Activated naive CD8-positive, alpha-beta T cell (primary cell): ENCODE measurements at regions not wholly inside any gene's neighbourhood (a gene's known extent, or its start where the extent isn't known, plus 50 kb on each side); places are given as distances from the start of the nearest gene placed in this dataset.

Source experiments
- H3K27ac Mint-ChIP-seq: one replicate; pipeline ENCODE4 v1.8.0; 2021; ENCODE audit warnings: mixed read lengths
- H3K27me3 Mint-ChIP-seq: one replicate; pipeline ENCODE4 v1.8.0; 2021; ENCODE audit warnings: mixed read lengths
- H3K36me3 Mint-ChIP-seq: one replicate; pipeline ENCODE4 v1.8.0; 2021; ENCODE audit warnings: mixed read lengths
- H3K4me1 Mint-ChIP-seq: one replicate; pipeline ENCODE4 v1.8.0; 2021; ENCODE audit warnings: low read depth, mixed read lengths
- H3K4me3 Mint-ChIP-seq: one replicate; pipeline ENCODE4 v1.8.0; 2021; ENCODE audit warnings: mild to moderate bottlenecking, mixed read lengths
- H3K9me3 Mint-ChIP-seq: one replicate; pipeline ENCODE4 v1.8.0; 2021; ENCODE audit warnings: low read depth, mixed read lengths

- H3K9me3 Mint-ChIP-seq = peaks cover 7% of the 10 kb centered on the region
- H3K4me1 Mint-ChIP-seq = no peaks in the 10 kb centered on the region
- H3K27me3 Mint-ChIP-seq = no peaks in the 10 kb centered on the region
- no peak overlapping the region for H3K27ac Mint-ChIP-seq
- H3K36me3 Mint-ChIP-seq = no peaks in the 10 kb centered on the region
- no peak overlapping the region for H3K4me3 Mint-ChIP-seq
Measured at GRCh38 chr18:44035554-44035953, 645.1 kb upstream of the SETBP1 start.

DNA sequence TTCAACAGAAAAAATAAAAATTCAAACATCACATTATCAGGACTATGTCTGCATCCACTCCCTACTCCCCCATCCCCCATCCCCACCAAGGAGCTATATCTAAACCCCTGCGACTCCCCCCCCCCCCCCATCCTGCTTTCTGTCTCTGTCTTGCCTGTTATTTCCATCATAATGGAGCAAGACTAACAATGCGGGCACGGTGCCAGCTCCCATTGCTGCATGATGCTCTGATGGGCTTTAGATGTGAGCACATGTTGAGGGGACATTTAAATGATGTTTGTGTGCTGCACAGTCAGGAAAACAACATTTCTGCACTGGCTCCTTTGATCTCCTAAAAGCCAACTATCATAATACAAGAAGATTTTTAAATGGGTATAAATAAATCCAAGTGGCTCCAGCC is 644.2 kb upstream of the SETBP1 start:
- no peak overlapping the region for H3K4me3 Mint-ChIP-seq
- no peak overlapping the region for H3K27ac Mint-ChIP-seq
- H3K36me3 Mint-ChIP-seq = no peaks in the 10 kb centered on the region
- peaks cover 6% of the 10 kb centered on the region for H3K9me3 Mint-ChIP-seq
- H3K4me1 Mint-ChIP-seq = no peaks in the 10 kb centered on the region
- H3K27me3 Mint-ChIP-seq = no peaks in the 10 kb centered on the region

GRCh38 chr18:44039216-44039615 is 641.5 kb upstream of the SETBP1 start:
- H3K4me1 Mint-ChIP-seq = no peaks in the 10 kb centered on the region
- no peak overlapping the region for H3K27ac Mint-ChIP-seq
- no peaks in the 10 kb centered on the region for H3K36me3 Mint-ChIP-seq
- no peaks in the 10 kb centered on the region for H3K27me3 Mint-ChIP-seq
- H3K4me3 Mint-ChIP-seq = no peak overlapping the region
- H3K9me3 Mint-ChIP-seq = peaks cover 5% of the 10 kb centered on the region

DNA sequence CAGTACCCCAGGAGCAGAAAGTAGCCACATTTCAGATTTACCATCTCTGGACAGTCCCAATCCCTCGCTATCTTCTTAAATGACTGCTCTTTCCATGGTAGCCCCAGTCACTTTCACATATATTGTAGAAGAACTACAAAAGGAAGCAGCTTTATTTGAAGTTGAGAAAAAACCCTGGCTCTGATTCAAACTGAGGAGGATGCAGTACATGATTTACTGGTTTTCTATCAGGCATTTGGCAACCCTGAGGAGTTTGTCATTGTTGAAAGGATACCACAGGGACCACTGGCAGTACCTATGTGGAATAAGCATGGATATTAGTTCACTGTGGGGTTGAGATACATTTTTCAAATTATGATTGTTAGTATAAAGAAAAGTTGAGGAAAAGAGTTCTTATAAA is 640.9 kb upstream of the SETBP1 start:
- Mint-ChIP-seq H3K9me3 (peaks cover 5% of the 10 kb centered on the region), H3K4me3 (no peak overlapping the region), H3K4me1 (no peaks in the 10 kb centered on the region), H3K27ac (no peak overlapping the region), H3K36me3 (no peaks in the 10 kb centered on the region), H3K27me3 (no peaks in the 10 kb centered on the region)

DNA sequence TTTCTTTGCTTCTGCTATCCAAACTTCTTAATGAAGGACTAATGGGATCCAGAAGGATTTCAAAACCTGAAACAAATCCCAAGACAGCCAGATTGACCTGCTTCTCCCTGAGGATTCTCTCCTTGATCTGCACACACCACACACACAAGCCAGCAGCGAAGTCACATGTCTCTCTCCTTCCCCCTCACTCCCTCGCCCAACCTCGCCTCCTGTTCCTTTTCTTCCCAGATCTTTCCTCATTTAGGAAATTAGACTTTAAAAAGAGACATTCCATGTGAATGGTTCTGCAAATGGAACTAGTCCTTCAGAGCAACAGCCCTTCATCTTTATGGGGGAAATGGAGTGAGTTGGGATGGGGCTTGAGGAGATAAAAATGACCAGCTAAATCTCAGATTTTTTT is 639.1 kb upstream of the SETBP1 start:
- Mint-ChIP-seq H3K4me1 (no peaks in the 10 kb centered on the region), H3K27me3 (no peaks in the 10 kb centered on the region), H3K27ac (no peak overlapping the region), H3K4me3 (no peak overlapping the region), H3K36me3 (no peaks in the 10 kb centered on the region), H3K9me3 (peaks cover 5% of the 10 kb centered on the region)

DNA sequence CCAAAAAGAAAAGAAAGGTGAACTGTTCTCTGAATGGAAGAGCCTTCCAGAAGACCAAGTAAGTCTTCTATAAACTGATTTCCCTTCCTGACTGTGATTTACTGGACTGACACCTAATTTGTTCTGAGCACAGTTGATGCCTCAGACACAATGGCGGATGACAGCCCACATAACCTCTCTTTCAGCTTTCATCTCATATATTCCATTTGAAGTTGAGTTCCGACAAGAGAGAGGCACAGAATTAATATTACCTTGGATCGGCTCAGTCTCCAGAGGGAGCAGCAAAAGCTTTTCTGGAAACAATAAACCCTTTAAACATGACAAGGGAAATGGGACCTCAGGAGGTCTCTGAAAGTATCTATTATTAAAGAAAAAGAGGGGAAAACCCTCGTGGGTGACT is 638.7 kb upstream of the SETBP1 start:
- H3K36me3 Mint-ChIP-seq = no peaks in the 10 kb centered on the region
- peaks cover 5% of the 10 kb centered on the region for H3K9me3 Mint-ChIP-seq
- H3K27me3 Mint-ChIP-seq = no peaks in the 10 kb centered on the region
- no peaks in the 10 kb centered on the region for H3K4me1 Mint-ChIP-seq
- H3K4me3 Mint-ChIP-seq = no peak overlapping the region
- H3K27ac Mint-ChIP-seq = no peak overlapping the region

GRCh38 chr18:44046376-44046975 is 634.2 kb upstream of the SETBP1 start:
- Mint-ChIP-seq H3K4me3 (no peak overlapping the region), H3K36me3 (no peaks in the 10 kb centered on the region), H3K9me3 (peaks cover 3% of the 10 kb centered on the region), H3K27me3 (no peaks in the 10 kb centered on the region), H3K4me1 (no peaks in the 10 kb centered on the region), H3K27ac (no peak overlapping the region)

DNA sequence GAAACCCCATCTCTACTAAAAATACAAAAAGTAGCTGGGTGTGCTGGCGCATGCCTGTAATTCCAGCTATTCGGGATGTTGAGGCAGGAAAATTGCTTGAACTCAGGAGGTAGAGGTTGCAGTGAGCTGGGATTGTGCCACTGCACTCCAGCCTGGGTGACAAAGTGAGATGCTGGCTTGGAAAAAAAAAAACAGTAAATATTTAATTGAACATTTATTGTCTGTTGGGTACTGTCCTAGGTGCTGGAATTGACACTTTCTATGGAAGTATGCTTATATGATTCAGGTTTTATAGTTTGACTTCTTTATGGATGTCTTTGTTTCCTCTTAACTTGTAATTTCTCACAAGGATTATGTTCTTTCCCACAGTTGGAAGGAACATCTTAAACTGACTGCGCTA is 633.1 kb upstream of the SETBP1 start:
- Mint-ChIP-seq H3K4me3 (no peak overlapping the region), H3K27ac (no peak overlapping the region), H3K36me3 (no peaks in the 10 kb centered on the region), H3K9me3 (no peaks in the 10 kb centered on the region), H3K27me3 (no peaks in the 10 kb centered on the region), H3K4me1 (no peaks in the 10 kb centered on the region)

- Mint-ChIP-seq H3K4me3 (no peak overlapping the region), H3K4me1 (no peaks in the 10 kb centered on the region), H3K27me3 (no peaks in the 10 kb centered on the region), H3K36me3 (no peaks in the 10 kb centered on the region), H3K27ac (no peak overlapping the region), H3K9me3 (no peaks in the 10 kb centered on the region)
Measured at GRCh38 chr18:44048435-44048834, 632.3 kb upstream of the SETBP1 start.

GRCh38 chr18:44048846-44049245 is 631.8 kb upstream of the SETBP1 start:
- no peak overlapping the region for H3K4me3 Mint-ChIP-seq
- H3K9me3 Mint-ChIP-seq = no peaks in the 10 kb centered on the region
- H3K27me3 Mint-ChIP-seq = no peaks in the 10 kb centered on the region
- no peaks in the 10 kb centered on the region for H3K36me3 Mint-ChIP-seq
- H3K27ac Mint-ChIP-seq = no peak overlapping the region
- no peaks in the 10 kb centered on the region for H3K4me1 Mint-ChIP-seq

- Mint-ChIP-seq H3K9me3 (no peaks in the 10 kb centered on the region), H3K4me1 (no peaks in the 10 kb centered on the region), H3K4me3 (no peak overlapping the region), H3K36me3 (no peaks in the 10 kb centered on the region), H3K27me3 (no peaks in the 10 kb centered on the region), H3K27ac (no peak overlapping the region)
Measured at GRCh38 chr18:44051026-44051425, 629.7 kb upstream of the SETBP1 start.

- H3K36me3 Mint-ChIP-seq = no peaks in the 10 kb centered on the region
- peaks cover 6% of the 10 kb centered on the region for H3K9me3 Mint-ChIP-seq
- no peaks in the 10 kb centered on the region for H3K27me3 Mint-ChIP-seq
- no peak overlapping the region for H3K27ac Mint-ChIP-seq
- no peak overlapping the region for H3K4me3 Mint-ChIP-seq
- H3K4me1 Mint-ChIP-seq = no peaks in the 10 kb centered on the region
Measured at GRCh38 chr18:44054514-44054913, 626.2 kb upstream of the SETBP1 start.

DNA sequence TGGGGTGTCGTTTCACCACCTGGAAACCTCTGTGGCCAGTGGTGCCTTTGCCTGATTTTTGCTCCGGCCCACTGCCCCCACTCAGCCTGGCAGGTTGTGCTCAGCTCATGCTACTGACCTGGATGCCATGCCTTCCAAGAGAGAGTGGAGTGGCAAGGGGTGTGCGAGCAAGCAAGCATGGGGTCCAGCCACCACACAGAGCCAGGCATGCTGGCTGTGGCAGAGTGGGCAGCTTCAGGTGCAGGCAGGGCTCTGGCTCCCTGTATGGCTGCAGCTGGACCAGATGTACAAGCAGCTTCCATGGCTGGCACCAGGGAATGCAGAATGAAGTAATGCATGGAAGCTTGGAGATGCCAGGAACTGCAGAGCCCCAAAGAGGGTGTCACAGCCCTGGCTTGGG is 620.5 kb upstream of the SETBP1 start:
- H3K4me3 Mint-ChIP-seq = no peak overlapping the region
- no peak overlapping the region for H3K27ac Mint-ChIP-seq
- H3K27me3 Mint-ChIP-seq = no peaks in the 10 kb centered on the region
- no peaks in the 10 kb centered on the region for H3K4me1 Mint-ChIP-seq
- H3K9me3 Mint-ChIP-seq = peaks cover 6% of the 10 kb centered on the region
- no peaks in the 10 kb centered on the region for H3K36me3 Mint-ChIP-seq

GRCh38 chr18:44061438-44061837 is 619.2 kb upstream of the SETBP1 start:
- Mint-ChIP-seq H3K27me3 (no peaks in the 10 kb centered on the region), H3K4me1 (no peaks in the 10 kb centered on the region), H3K27ac (no peak overlapping the region), H3K9me3 (peaks cover 7% of the 10 kb centered on the region), H3K36me3 (no peaks in the 10 kb centered on the region), H3K4me3 (no peak overlapping the region)

DNA sequence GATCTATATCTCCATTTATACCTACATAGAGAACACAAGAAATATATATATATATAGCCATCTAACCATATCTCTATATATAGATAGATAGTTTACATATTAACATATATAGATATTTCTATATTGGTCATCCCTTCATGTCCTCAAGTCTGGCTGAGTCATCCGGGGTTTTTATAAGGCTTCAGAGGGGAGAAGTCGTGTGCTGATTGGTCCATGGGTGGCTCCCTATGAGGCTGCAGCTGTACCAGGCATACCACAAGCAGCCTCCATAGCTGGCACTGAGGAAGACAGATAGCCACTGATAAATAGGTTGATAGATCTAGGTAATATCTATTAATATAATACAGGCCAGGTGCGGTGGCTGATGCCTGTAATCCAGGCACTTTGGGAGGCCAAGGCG is 618.3 kb upstream of the SETBP1 start:
- Mint-ChIP-seq H3K4me3 (no peak overlapping the region), H3K9me3 (peaks cover 10% of the 10 kb centered on the region), H3K36me3 (no peaks in the 10 kb centered on the region), H3K27me3 (no peaks in the 10 kb centered on the region), H3K4me1 (no peaks in the 10 kb centered on the region), H3K27ac (no peak overlapping the region)

DNA sequence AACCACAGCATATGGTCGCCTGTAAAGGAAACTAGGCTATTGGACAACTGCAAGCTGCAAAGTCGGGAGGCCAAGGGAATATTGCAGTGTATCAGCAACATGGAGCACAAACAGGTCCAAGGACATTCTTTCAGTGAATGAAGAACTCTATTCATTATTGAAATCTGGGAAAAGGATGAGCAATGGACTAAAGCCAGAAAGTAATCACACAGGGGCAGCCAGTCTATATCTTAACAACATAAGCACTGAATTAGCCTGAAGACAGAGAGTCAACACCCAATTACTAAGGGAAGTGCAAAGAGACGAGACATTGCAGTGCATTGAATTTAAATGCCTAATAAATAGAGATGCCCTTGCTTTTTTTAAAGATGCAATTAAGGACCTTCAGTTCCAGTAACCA is 615.5 kb upstream of the SETBP1 start:
- H3K9me3 Mint-ChIP-seq = peaks cover 4% of the 10 kb centered on the region
- H3K4me3 Mint-ChIP-seq = no peak overlapping the region
- no peak overlapping the region for H3K27ac Mint-ChIP-seq
- H3K4me1 Mint-ChIP-seq = no peaks in the 10 kb centered on the region
- no peaks in the 10 kb centered on the region for H3K27me3 Mint-ChIP-seq
- H3K36me3 Mint-ChIP-seq = no peaks in the 10 kb centered on the region
